ENCODE measurements at regions not wholly inside any gene's neighbourhood (a gene's known extent, or its start where the extent isn't known, plus 50 kb on each side); places are given as distances from the start of the nearest gene placed in this dataset.
"Not testable (repeated sequence)": the region's sequence is repeated elsewhere in the genome, so short reads cannot be mapped to it uniquely, and the experiment has no call there.

DNA sequence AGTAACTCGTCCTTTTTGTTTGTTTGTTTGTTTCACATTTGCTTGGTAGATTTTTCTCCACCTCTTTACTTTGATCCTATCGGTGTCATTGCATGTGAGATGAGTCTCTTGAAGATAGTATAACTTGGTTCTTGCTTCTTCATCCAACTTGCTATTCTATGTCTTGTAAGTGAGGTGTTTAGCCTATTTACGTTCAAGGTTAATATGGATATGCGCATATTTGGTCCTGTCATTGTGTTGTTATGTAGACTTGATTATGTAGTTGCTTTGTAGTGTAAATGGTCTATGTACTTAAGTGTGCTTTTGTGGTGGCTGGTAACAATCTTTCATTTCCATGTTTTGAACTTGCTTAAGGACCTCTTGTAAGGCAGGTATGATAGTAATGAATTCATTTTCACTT lies 192.8 kb upstream of the MAGI2 start:
- TF ChIP-seq, protein P1, sequence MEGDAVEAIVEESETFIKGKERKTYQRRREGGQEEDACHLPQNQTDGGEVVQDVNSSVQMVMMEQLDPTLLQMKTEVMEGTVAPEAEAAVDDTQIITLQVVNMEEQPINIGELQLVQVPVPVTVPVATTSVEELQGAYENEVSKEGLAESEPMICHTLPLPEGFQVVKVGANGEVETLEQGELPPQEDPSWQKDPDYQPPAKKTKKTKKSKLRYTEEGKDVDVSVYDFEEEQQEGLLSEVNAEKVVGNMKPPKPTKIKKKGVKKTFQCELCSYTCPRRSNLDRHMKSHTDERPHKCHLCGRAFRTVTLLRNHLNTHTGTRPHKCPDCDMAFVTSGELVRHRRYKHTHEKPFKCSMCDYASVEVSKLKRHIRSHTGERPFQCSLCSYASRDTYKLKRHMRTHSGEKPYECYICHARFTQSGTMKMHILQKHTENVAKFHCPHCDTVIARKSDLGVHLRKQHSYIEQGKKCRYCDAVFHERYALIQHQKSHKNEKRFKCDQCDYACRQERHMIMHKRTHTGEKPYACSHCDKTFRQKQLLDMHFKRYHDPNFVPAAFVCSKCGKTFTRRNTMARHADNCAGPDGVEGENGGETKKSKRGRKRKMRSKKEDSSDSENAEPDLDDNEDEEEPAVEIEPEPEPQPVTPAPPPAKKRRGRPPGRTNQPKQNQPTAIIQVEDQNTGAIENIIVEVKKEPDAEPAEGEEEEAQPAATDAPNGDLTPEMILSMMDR (IDR thresholded peaks at IDR 0.05; ENCODE audit: borderline replicate concordance, insufficient read depth, low read depth, low read length) = no peak
- H3K4me3 ChIP-seq (ENCODE audit: low read depth, low read length) = no peak overlapping the region

DNA sequence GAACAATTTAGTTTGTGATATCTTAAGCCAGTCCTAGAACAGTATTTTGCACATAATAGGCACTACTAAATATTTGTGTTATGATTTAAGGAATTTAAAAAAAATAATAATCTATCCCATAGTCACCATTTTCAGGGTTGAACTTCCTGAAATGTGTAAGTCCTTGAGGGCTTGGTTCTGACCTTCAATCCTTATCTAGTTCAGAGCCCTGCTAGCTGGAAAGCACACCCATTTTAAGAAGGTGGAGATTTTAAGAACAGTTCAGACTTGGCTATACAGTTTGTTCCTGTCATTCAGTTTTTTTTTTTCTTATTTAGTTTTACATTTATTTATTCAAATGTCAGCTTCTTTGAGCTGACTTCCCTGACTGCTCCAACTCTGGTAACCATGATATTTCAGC lies 183.4 kb upstream of the MAGI2 start:
- no peak overlapping the region for H3K4me3 ChIP-seq (ENCODE audit: low read depth, low read length)
- TF ChIP-seq, protein P1 (IDR thresholded peaks at IDR 0.05; ENCODE audit: borderline replicate concordance, insufficient read depth, low read depth, low read length) = no peak

DNA sequence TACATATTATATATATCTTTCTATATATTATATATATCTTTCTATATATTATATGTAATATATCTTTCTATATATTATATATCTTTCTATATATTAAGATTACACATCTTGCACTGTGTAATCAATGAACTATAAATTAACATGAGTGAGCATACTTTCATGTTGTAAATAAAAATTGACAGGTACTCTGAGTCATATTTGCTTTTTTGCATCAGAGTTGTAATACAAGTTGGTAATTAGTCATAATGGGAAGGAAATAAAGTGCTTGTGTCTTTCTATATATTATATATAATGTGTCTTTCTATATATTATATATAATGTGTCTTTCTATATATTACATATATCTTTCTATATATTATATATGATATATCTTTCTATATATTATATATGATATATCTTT lies 172.5 kb upstream of the MAGI2 start:
- H3K4me3 ChIP-seq (ENCODE audit: low read depth, low read length) = not testable (repeated sequence)

DNA sequence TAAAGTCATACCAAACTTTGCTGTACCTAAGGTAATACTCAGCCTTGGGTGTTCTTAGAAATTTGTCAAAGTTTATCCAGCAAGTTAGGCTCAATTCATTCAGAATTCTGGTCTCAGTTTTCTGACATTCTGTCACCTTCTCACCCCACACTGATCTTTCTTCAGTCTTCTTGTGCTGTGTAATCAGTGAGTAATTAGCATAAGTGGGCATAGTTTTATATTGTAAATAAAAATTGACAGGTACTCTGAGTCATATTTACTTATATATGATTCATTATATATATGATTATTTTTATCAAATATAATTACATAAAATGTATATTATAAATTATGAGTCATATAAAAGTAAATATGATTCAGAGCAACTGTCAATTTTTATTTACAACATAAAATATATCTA lies 170.9 kb upstream of the MAGI2 start:
- H3K4me3 ChIP-seq (ENCODE audit: low read depth, low read length) = no peak overlapping the region
- TF ChIP-seq, protein P1 (IDR thresholded peaks at IDR 0.05; ENCODE audit: borderline replicate concordance, insufficient read depth, low read depth, low read length) = no peak

DNA sequence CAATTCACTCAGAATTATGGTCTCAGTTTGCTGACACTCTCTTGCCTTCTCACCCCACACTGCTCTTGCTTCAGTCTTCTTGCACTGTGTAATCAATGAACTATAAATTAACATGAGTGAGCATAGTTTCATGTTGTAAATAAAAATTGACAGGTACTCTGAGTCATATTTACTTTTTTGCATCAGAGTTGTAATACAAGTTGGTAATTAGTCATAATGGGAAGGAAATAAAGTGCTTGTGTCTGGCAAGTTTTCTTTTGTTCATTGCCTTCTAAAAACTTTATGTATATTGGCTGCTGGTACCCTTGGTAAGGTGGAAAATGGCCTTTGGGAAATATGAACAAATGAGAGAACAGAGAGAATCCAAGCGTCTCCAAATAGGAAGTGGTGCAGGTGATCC lies 169.3 kb upstream of the MAGI2 start:
- no peak overlapping the region for H3K4me3 ChIP-seq (ENCODE audit: low read depth, low read length)
- TF ChIP-seq, protein P1 (IDR thresholded peaks at IDR 0.05; ENCODE audit: borderline replicate concordance, insufficient read depth, low read depth, low read length) = no peak

DNA sequence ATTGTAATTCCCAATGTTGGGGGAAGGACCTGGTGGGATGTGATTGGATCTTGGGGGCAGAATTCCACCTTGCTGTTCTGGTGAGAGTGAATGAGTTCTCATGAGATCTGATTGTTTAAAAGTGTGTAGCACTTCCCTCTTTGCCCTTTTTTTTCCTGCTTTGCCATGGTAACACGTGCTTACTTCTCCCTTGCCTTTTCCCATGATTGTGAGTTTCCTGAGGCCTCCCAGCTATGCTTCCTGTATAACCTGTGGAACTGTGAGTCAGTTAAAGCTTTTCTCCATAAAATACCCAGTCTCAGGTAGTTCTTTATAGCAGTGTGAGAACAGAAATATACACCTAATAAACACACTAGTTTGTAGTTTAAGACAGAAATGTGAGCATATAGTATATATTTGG lies 166.8 kb upstream of the MAGI2 start:
- no peak overlapping the region for H3K4me3 ChIP-seq (ENCODE audit: low read depth, low read length)
- TF ChIP-seq, protein P1 (IDR thresholded peaks at IDR 0.05; ENCODE audit: borderline replicate concordance, insufficient read depth, low read depth, low read length) = no peak

DNA sequence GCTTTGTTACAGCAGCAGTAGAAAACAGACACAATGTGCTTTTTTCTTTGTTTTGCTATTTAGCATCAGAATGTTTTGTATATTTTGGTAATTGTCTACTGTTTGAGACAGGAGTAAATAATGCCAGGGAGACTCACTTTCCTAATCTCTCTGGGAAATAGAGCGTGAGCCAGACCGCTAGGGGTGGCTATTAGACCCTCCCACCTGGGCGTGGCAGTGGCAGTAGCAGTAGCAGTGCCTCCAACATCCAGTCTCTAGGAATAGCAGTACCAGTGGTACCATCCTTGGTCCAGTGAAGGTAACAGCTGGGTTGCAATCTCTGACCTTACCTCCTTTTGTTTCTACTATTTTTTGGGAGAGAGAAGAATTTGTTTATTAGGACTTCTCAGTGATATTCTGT lies 165.7 kb upstream of the MAGI2 start:
- H3K4me3 ChIP-seq (ENCODE audit: low read depth, low read length) = no peak overlapping the region
- TF ChIP-seq, protein P1 (IDR thresholded peaks at IDR 0.05; ENCODE audit: borderline replicate concordance, insufficient read depth, low read depth, low read length) = no peak
